GM18526 (cell line): ENCODE measurements at regions not wholly inside any gene's neighbourhood (a gene's known extent, or its start where the extent isn't known, plus 50 kb on each side); places are given as distances from the start of the nearest gene placed in this dataset.

Source experiments
- POLR2A ChIP-seq: IDR thresholded peaks from 3 replicates; pipeline ENCODE4 v1.6.1; 2011; ENCODE audit not compliant: insufficient read length; ENCODE audit errors: extremely low read depth

- TF ChIP-seq POLR2A, result no peak
Observed at GRCh38 chr21:34004013-34004938, 69.1 kb upstream of the MRPS6 start.

GRCh38 chr21:34003428-34003827 is 70.0 kb upstream of the MRPS6 start:
- no peak for TF ChIP-seq POLR2A

- TF ChIP-seq POLR2A, result no peak
Observed at GRCh38 chr21:34000375-34000774, 73.0 kb upstream of the MRPS6 start.

GRCh38 chr21:33998809-33999208 is 74.6 kb upstream of the MRPS6 start:
- TF ChIP-seq POLR2A, result no peak

GRCh38 chr21:33998402-33998801 is 75.0 kb upstream of the MRPS6 start:
- TF ChIP-seq POLR2A, result no peak

GRCh38 chr21:33997436-33997835 is 75.9 kb upstream of the MRPS6 start:
- TF ChIP-seq POLR2A, result no peak

GRCh38 chr21:33994373-33994772 is 78.8 kb upstream of the ATP5PO start:
- TF ChIP-seq POLR2A, result no peak

GRCh38 chr21:33993286-33994231 is 78.0 kb upstream of the ATP5PO start:
- no peak for TF ChIP-seq POLR2A

- TF ChIP-seq POLR2A, result no peak
Observed at GRCh38 chr21:33991133-33991532, 75.5 kb upstream of the ATP5PO start.

- TF ChIP-seq POLR2A, result no peak
Observed at GRCh38 chr21:33989440-33989839, 73.8 kb upstream of the ATP5PO start.

GRCh38 chr21:33988237-33989017 is 72.8 kb upstream of the ATP5PO start:
- no peak for TF ChIP-seq POLR2A

GRCh38 chr21:33987461-33987860 is 71.9 kb upstream of the ATP5PO start:
- TF ChIP-seq POLR2A, result no peak

GRCh38 chr21:33985117-33986050 is 69.8 kb upstream of the ATP5PO start:
- TF ChIP-seq POLR2A, result no peak

- TF ChIP-seq POLR2A, result no peak
Observed at GRCh38 chr21:33984021-33984481, 68.4 kb upstream of the ATP5PO start.
